H9 (cell line): ENCODE measurements at regions not wholly inside any gene's neighbourhood (a gene's known extent, or its start where the extent isn't known, plus 50 kb on each side); places are given as distances from the start of the nearest gene placed in this dataset.

Experiments
- DNase-seq: peaks from one replicate; pipeline ENCODE4 v3.0.0-alpha.2; 2017
- H2AFZ ChIP-seq: one replicate; pipeline ENCODE4 v1.6.1; 2013; ENCODE audit warnings: mild to moderate bottlenecking, low read length, control low read depth, moderate library complexity
- H2AK5ac ChIP-seq: 2 replicates; pipeline ENCODE4 v1.6.1; 2013; ENCODE audit warnings: low read length, control low read depth, mixed read lengths; ENCODE audit not compliant: insufficient read length
- H2BK120ac ChIP-seq: one replicate; pipeline ENCODE4 v1.6.1; 2013; ENCODE audit warnings: low read depth, mild to moderate bottlenecking, low read length, control low read depth, inconsistent platforms; ENCODE audit not compliant: poor library complexity, severe bottlenecking
- H2BK12ac ChIP-seq: 2 replicates; pipeline ENCODE4 v1.6.1; 2013; ENCODE audit warnings: low read length, control low read depth, mixed read lengths, low read depth; ENCODE audit not compliant: insufficient read length
- H2BK15ac ChIP-seq: 2 replicates; pipeline ENCODE4 v1.6.1; 2013; ENCODE audit warnings: low read depth, low read length, control low read depth
- H2BK20ac ChIP-seq: one replicate; pipeline ENCODE4 v1.6.1; 2013; ENCODE audit warnings: low read depth, mild to moderate bottlenecking, low read length, control low read depth, inconsistent platforms; ENCODE audit not compliant: poor library complexity, severe bottlenecking
- H2BK5ac ChIP-seq: 2 replicates; pipeline ENCODE4 v1.6.1; 2013; ENCODE audit warnings: low read length, control low read depth, mixed read lengths; ENCODE audit not compliant: insufficient read length
- H3K14ac ChIP-seq: 2 replicates; pipeline ENCODE4 v1.6.1; 2013; ENCODE audit warnings: low read length, control low read depth; ENCODE audit not compliant: insufficient read depth
- H3K18ac ChIP-seq: 2 replicates; pipeline ENCODE4 v1.6.1; 2013; ENCODE audit warnings: low read depth, mild to moderate bottlenecking, mixed read lengths, low read length, control low read depth; ENCODE audit not compliant: insufficient read length
- H3K23ac ChIP-seq: 2 replicates; pipeline ENCODE4 v1.6.1; 2013; ENCODE audit warnings: low read length, control low read depth, mixed read lengths, low read depth; ENCODE audit not compliant: insufficient read length
- H3K23me2 ChIP-seq: 2 replicates; pipeline ENCODE4 v1.6.1; 2013; ENCODE audit warnings: low read depth, mild to moderate bottlenecking, mixed read lengths, low read length, control low read depth; ENCODE audit not compliant: insufficient read length, poor library complexity, severe bottlenecking
- H3K27ac ChIP-seq: 2 replicates; pipeline ENCODE4 v1.5.1; 2013; ENCODE audit warnings: low read length, control low read depth, mixed read lengths, low read depth; ENCODE audit not compliant: insufficient read length
- H3K27me3 ChIP-seq: 2 replicates; pipeline ENCODE4 v1.6.1; 2013; ENCODE audit warnings: low read length, control low read depth, inconsistent platforms; ENCODE audit not compliant: insufficient read depth
- H3K4ac ChIP-seq: 2 replicates; pipeline ENCODE4 v1.6.1; 2013; ENCODE audit warnings: low read depth, mild to moderate bottlenecking, control low read depth, inconsistent platforms, low read length, moderate library complexity
- H3K4me1 ChIP-seq: 2 replicates; pipeline ENCODE4 v1.6.1; 2013; ENCODE audit warnings: low read length, control low read depth, inconsistent platforms; ENCODE audit not compliant: insufficient read depth
- H3K4me2 ChIP-seq: 2 replicates; pipeline ENCODE4 v1.6.1; 2013; ENCODE audit warnings: low read length, control low read depth, mixed read lengths; ENCODE audit not compliant: insufficient read length, insufficient read depth
- H3K56ac ChIP-seq: 2 replicates; pipeline ENCODE4 v1.6.1; 2013; ENCODE audit warnings: low read depth, mild to moderate bottlenecking, mixed read lengths, low read length, control low read depth; ENCODE audit not compliant: insufficient read length
- H3K79me1 ChIP-seq: 2 replicates; pipeline ENCODE4 v1.6.1; 2013; ENCODE audit warnings: low read depth, mild to moderate bottlenecking, moderate library complexity, low read length, control low read depth, inconsistent platforms; ENCODE audit not compliant: insufficient read depth, poor library complexity, severe bottlenecking
- H3K79me2 ChIP-seq: 2 replicates; pipeline ENCODE4 v1.6.1; 2013; ENCODE audit warnings: low read length, control low read depth, inconsistent platforms; ENCODE audit not compliant: insufficient read depth
- H3K9ac ChIP-seq: 2 replicates; pipeline ENCODE4 v1.6.1; 2013; ENCODE audit warnings: low read length, control low read depth, mixed read lengths; ENCODE audit not compliant: insufficient read length; ENCODE audit errors: extremely low read depth
- H3K9me3 ChIP-seq: one replicate; pipeline ENCODE4 v1.6.1; 2013; ENCODE audit warnings: low read depth, low read length, inconsistent platforms; ENCODE audit not compliant: control insufficient read depth
- H3T11ph ChIP-seq: one replicate; pipeline ENCODE4 v1.6.1; 2013; ENCODE audit warnings: mild to moderate bottlenecking, low read length, control low read depth, inconsistent platforms
- H4K20me1 ChIP-seq: one replicate; pipeline ENCODE4 v1.6.1; 2013; ENCODE audit not compliant: control insufficient read depth, insufficient read length, insufficient read depth
- H4K5ac ChIP-seq: 2 replicates; pipeline ENCODE4 v1.6.1; 2013; ENCODE audit warnings: low read depth, mild to moderate bottlenecking, mixed read lengths, low read length, control low read depth; ENCODE audit not compliant: insufficient read length
- H4K8ac ChIP-seq: replicated peaks from 2 replicates; pipeline ENCODE4 v1.6.1; 2013; ENCODE audit warnings: low read length, control low read depth, mixed read lengths, low read depth; ENCODE audit not compliant: insufficient read length
- H4K91ac ChIP-seq: 2 replicates; pipeline ENCODE4 v1.6.1; 2013; ENCODE audit warnings: low read depth, mild to moderate bottlenecking, moderate library complexity, mixed read lengths, low read length, control low read depth; ENCODE audit not compliant: insufficient read length
- H3K27ac Mint-ChIP-seq, 3 experiments: 2 replicates in 2 of 3; 3 replicates in 1 of 3; pipeline ENCODE4 v1.8.0; 2020 to 2021; ENCODE audit warnings: mixed read lengths in 3 of 3, mild to moderate bottlenecking in 1 of 3, moderate library complexity in 1 of 3
- H3K27me3 Mint-ChIP-seq: 2 replicates; pipeline ENCODE4 v1.8.0; 2021; ENCODE audit warnings: low read depth, mild to moderate bottlenecking, moderate library complexity, mixed read lengths
- H3K36me3 Mint-ChIP-seq, 3 experiments: 2 replicates in 2 of 3; 3 replicates in 1 of 3; pipeline ENCODE4 v1.8.0; 2020 to 2021; ENCODE audit warnings: low read depth in 3 of 3, mixed read lengths in 3 of 3; ENCODE audit not compliant: insufficient read depth in 1 of 3
- H3K4me1 Mint-ChIP-seq, 2 experiments: 2 replicates each; pipeline ENCODE4 v1.8.0; 2020; ENCODE audit warnings: mixed read lengths in 2 of 2
- H3K4me3 Mint-ChIP-seq, 2 experiments: 2 replicates in 1 of 2; 3 replicates in 1 of 2; pipeline ENCODE4 v1.8.0; 2020 to 2021; ENCODE audit warnings: mild to moderate bottlenecking in 2 of 2, mixed read lengths in 2 of 2, moderate library complexity in 1 of 2
- H3K9me3 Mint-ChIP-seq, 2 experiments: 2 replicates in 1 of 2; 3 replicates in 1 of 2; pipeline ENCODE4 v1.8.0; 2020; ENCODE audit warnings: mild to moderate bottlenecking in 2 of 2, mixed read lengths in 2 of 2, moderate library complexity in 1 of 2
- CTCF ChIP-seq: fragments of 200-600 bp; sonication (generic); conservative IDR thresholded peaks from 3 replicates; pipeline ENCODE4 v1.8.0; 2021; ENCODE audit warnings: antibody characterized with exemption, mild to moderate bottlenecking
- WGBS: extraction: QIAGEN DNeasy Blood & Tissue Kit; methylation state at CpG from one replicate; pipeline ENCODE4 v1.1.7; 2013; ENCODE audit warnings: missing lambda C conversion rate, low lambda C conversion rate, mixed read lengths; ENCODE audit not compliant: insufficient read length; ENCODE audit errors: extremely low coverage; 5-methylcytosine and 5-hydroxymethylcytosine counted together

GRCh38 chr6:18329776-18330175 lies 57.4 kb upstream of the RNF144B start:
- H3T11ph ChIP-seq, result no peak overlapping the region

More at GRCh38 chr6:18329776-18330175, 57.4 kb upstream of the RNF144B start:
- Histone ChIP-seq H2BK120ac (no peak overlapping the region), H2AK5ac (no peak overlapping the region), H2BK20ac (no peak overlapping the region), H2BK12ac (no peak overlapping the region), H3K79me2 (no peaks in the 10 kb centered on the region), H2BK15ac (no peak overlapping the region), H3K27ac (no peak overlapping the region), H3K14ac (no peak overlapping the region), H3K9ac (no peak overlapping the region), H2AFZ (no peak overlapping the region), H3K23ac (no peak overlapping the region), H3K18ac (no peak overlapping the region), H4K8ac (no peak overlapping the region), H3K27me3 (no peaks in the 10 kb centered on the region), H3K79me1 (no peaks in the 10 kb centered on the region), H3K23me2 (no peaks in the 10 kb centered on the region), H2BK5ac (no peak overlapping the region), H3K4me1 (no peaks in the 10 kb centered on the region), H3K4me2 (no peak overlapping the region), H4K20me1 (no peaks in the 10 kb centered on the region), H4K91ac (no peak overlapping the region), H3K56ac (no peak overlapping the region), H3K9me3 (no peaks in the 10 kb centered on the region), H4K5ac (no peak overlapping the region), H3K4ac (no peak overlapping the region)
- Mint-ChIP-seq H3K27ac (peak overlapping the region in 1 of 3 experiments; percentile 24; a peak in 1 of 7 replicates), H3K36me3 (no peaks in the 10 kb centered on the region; a peak in 1 of 7 replicates), H3K27me3 (no peaks in the 10 kb centered on the region), H3K4me3 (no peak overlapping the region), H3K9me3 (peaks cover 1 to 4% of the 10 kb centered on the region in 2 experiments; a peak in 2 of 5 replicates), H3K4me1 (peaks cover 22 to 28% of the 10 kb centered on the region in 2 experiments)
- no peak for DNase-seq
- no CpG with 5 or more reads among the region's 3 CpGs for WGBS
- TF ChIP-seq CTCF, result no peak
